ENCODE measurements at regions not wholly inside any gene's neighbourhood (a gene's known extent, or its start where the extent isn't known, plus 50 kb on each side); places are given as distances from the start of the nearest gene placed in this dataset.

DNA sequence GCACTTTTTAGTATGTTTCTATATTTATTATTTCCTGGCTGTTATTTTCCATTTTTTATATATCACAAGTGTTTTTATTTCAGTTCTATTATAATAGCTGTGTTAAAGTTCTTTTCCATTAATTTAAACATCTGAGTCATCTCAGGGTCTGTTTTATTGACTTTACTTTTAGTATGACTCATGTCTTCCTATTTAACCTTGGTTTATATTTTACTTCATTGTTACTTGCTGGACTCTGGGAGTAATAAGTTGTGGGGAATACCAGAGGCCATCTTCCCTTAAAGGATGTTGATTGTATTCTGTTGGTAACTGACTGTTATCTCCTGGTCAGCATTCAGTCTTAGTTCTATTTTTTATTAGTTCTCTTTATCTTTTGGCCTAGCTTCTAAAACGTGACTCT lies 1508.2 kb downstream of the CDH11 start:
- 14 to 29% methylated on average over 1 of the region's 1 CpG for WGBS, 2 donors (ENCODE audit: low coverage in 1 of 2)
- no peaks in the 10 kb centered on the region for H3K27me3 ChIP-seq
- no peak overlapping the region for H3K27ac ChIP-seq
- H3K4me1 ChIP-seq = no peaks in the 10 kb centered on the region
- H3K4me3 ChIP-seq = no peak overlapping the region
- intact Hi-C loops (cut with DNase I; ENCODE audit: low total_unique reads) = no loop called here
- H3K36me3 ChIP-seq = no peaks in the 10 kb centered on the region
- peaks cover 0 to 10% of the 10 kb centered on the region in 2 donors for H3K9me3 ChIP-seq
- DNase-seq = no peak
- in situ Hi-C loops (cut with MboI; ENCODE audit: low pct_ligation_motif_present in 1 of 4, low pct_unique_long_range_greater_than_20kb in 1 of 4, low sequenced_read_pairs in 3 of 4) = no loop called here
- TF ChIP-seq POLR2A (IDR thresholded peaks at IDR 0.05) = no peak
- no peak for TF ChIP-seq POLR2AphosphoS5 (IDR thresholded peaks at IDR 0.05)
- no peak for TF ChIP-seq EP300 (IDR thresholded peaks at IDR 0.05; ENCODE audit: low read depth)

DNA sequence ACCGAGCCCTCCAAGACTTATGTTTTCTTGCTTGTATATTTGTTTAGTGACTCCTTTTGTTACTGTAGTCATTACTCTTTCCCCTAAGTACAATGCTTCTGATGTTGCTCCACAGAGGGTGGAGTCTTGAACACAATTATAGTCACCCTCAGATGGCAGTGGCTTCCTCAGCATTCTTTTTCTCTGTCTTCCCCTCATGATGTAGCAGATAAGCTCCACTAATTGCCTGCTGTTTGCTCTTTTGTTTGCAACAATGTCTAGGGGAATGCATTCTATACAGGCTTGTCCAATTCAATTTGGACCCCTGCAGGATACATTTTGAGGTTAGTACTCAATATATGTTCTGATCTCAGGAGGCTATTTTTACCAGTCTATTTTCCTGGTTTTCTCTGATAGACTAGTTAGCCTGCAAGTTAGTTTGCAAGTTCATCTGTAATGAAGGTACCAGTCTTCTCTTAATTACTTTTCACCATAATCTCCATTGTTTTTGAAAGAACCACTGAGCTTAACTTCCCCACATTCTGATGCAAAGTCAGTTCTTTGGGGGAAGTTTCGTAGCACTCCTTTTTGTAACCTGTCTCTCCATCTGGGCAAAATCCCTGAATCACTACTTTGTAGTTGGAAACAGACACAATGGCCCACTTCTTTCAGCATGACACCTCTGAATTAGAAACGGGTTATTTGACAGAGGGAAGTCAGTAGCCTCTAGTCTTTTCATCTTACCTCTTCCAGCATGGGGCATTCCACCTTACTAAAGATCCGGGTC lies 1509.2 kb downstream of the CDH11 start:
- H3K27me3 ChIP-seq = no peaks in the 10 kb centered on the region
- H3K4me1 ChIP-seq = no peaks in the 10 kb centered on the region
- TF ChIP-seq EP300 (IDR thresholded peaks at IDR 0.05; ENCODE audit: low read depth) (no peak), POLR2A (IDR thresholded peaks at IDR 0.05) (no peak), POLR2AphosphoS5 (IDR thresholded peaks at IDR 0.05) (no peak)
- TF ChIP-seq, protein P1, sequence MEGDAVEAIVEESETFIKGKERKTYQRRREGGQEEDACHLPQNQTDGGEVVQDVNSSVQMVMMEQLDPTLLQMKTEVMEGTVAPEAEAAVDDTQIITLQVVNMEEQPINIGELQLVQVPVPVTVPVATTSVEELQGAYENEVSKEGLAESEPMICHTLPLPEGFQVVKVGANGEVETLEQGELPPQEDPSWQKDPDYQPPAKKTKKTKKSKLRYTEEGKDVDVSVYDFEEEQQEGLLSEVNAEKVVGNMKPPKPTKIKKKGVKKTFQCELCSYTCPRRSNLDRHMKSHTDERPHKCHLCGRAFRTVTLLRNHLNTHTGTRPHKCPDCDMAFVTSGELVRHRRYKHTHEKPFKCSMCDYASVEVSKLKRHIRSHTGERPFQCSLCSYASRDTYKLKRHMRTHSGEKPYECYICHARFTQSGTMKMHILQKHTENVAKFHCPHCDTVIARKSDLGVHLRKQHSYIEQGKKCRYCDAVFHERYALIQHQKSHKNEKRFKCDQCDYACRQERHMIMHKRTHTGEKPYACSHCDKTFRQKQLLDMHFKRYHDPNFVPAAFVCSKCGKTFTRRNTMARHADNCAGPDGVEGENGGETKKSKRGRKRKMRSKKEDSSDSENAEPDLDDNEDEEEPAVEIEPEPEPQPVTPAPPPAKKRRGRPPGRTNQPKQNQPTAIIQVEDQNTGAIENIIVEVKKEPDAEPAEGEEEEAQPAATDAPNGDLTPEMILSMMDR (IDR thresholded peaks at IDR 0.05) = no peak
- intact Hi-C loops (cut with DNase I; ENCODE audit: low total_unique reads) (no loop called here), in situ Hi-C loops (cut with MboI; ENCODE audit: low pct_ligation_motif_present in 1 of 4, low pct_unique_long_range_greater_than_20kb in 1 of 4, low sequenced_read_pairs in 3 of 4) (no loop called here)
- H3K36me3 ChIP-seq = no peaks in the 10 kb centered on the region
- H3K4me3 ChIP-seq = no peak overlapping the region
- H3K9me3 ChIP-seq = peaks cover 0 to 10% of the 10 kb centered on the region in 2 donors
- no peak overlapping the region for H3K27ac ChIP-seq
- WGBS, 2 donors (ENCODE audit: low coverage in 1 of 2) = 76 to 78% methylated on average over 4 of the region's 4 CpGs
- DNase-seq = no peak

DNA sequence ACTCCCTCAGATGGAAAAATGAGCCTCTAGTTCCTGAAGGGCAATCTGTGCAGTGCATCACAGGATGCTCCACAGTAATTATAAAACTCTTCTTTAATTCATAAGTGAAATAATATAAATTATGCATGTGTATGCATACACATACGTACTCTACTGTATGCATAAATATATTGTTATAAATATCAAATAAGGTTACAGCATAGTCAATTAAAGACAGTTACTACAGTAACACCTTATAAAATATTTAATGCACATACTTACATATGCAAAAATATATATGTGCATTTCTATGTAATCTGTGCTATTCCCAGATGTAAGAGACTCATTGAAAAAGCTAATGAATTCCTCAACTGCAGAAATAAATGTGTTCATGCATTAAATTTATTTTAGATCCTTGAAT lies 1515.1 kb downstream of the CDH11 start:
- peaks cover 0 to 10% of the 10 kb centered on the region in 2 donors for H3K9me3 ChIP-seq
- H3K4me1 ChIP-seq = no peaks in the 10 kb centered on the region
- no peaks in the 10 kb centered on the region for H3K36me3 ChIP-seq
- no peak overlapping the region for H3K27ac ChIP-seq
- H3K27me3 ChIP-seq = no peaks in the 10 kb centered on the region
- TF ChIP-seq EP300 (IDR thresholded peaks at IDR 0.05; ENCODE audit: low read depth) (no peak), POLR2A (IDR thresholded peaks at IDR 0.05) (no peak)
- WGBS, 2 donors (ENCODE audit: low coverage in 1 of 2) = 82 to 88% methylated on average over 1 of the region's 1 CpG
- no peak overlapping the region for H3K4me3 ChIP-seq
- in situ Hi-C loops (cut with MboI; ENCODE audit: low pct_ligation_motif_present in 1 of 4, low pct_unique_long_range_greater_than_20kb in 1 of 4, low sequenced_read_pairs in 3 of 4) = no loop called here
- intact Hi-C loops (cut with DNase I; ENCODE audit: low total_unique reads) = no loop called here
- DNase-seq = no peak

DNA sequence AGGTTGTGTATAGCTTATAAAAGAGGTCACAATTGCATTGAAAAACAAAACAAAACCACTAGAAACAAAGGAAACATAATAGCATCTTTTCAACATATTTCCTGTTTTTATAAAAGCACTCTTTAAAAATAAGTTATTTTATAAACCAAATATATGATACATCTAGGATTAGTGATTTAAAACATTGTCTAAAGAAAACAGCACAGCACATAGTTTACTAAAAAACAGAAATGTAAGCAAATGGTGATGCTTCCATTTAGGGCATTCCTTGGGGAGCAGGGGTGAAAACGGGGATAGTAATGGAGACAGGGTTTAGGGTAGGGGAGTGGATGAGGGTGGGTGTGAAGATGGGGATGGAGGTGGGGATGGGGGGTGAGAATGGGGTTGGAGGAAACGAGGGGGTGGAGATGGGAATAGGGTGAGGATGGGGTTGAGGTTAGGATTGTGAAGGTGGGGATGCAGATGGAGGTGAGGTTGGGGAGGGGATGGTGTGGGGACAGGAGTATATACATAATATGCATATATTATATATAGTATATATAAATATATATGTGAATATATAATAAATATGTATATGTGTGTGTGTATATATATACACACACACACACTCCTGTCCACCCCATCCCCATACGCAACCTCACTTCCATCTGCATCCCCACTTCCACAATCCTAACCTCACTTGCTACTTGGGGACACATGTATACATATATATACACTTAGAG lies 1519.5 kb downstream of the CDH11 start:
- in situ Hi-C loops (cut with MboI; ENCODE audit: low pct_ligation_motif_present in 1 of 4, low pct_unique_long_range_greater_than_20kb in 1 of 4, low sequenced_read_pairs in 3 of 4) = no loop called here
- intact Hi-C loops (cut with DNase I; ENCODE audit: low total_unique reads) = no loop called here
- WGBS, 2 donors (ENCODE audit: low coverage in 1 of 2) = 0 to 14% methylated on average over 2 to 3 of the region's 3 CpGs
- DNase-seq = no peak
- Histone ChIP-seq H3K36me3 (no peaks in the 10 kb centered on the region), H3K27me3 (no peaks in the 10 kb centered on the region), H3K4me3 (no peak overlapping the region), H3K27ac (no peak overlapping the region), H3K9me3 (no peaks in the 10 kb centered on the region), H3K4me1 (no peaks in the 10 kb centered on the region)
- TF ChIP-seq POLR2A (IDR thresholded peaks at IDR 0.05) = no peak
- TF ChIP-seq, protein P1 (IDR thresholded peaks at IDR 0.05) = no peak
- no peak for TF ChIP-seq EP300 (IDR thresholded peaks at IDR 0.05; ENCODE audit: low read depth)
- no peak for TF ChIP-seq POLR2AphosphoS5 (IDR thresholded peaks at IDR 0.05)

DNA sequence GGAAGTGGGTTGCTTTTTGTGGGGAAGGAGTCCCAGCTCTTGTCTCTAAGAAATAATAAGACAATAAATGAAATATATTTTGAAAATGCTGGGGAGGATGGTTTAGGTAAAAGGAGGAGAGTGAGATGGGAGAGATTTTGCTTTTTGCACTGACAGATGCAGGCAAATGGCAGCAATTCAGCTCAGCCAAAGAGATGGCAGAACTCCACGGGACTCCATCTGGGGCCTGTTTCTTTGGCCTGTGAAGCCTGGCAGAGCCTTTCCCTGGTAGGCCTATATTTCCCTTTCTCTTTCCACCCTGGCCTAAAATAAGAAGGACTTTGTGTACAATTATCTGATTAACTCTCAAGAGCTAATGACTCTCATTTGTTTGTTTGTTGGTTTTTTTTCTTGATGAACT lies 1525.1 kb downstream of the CDH11 start:
- Histone ChIP-seq H3K27ac (no peak overlapping the region), H3K9me3 (no peaks in the 10 kb centered on the region), H3K36me3 (no peaks in the 10 kb centered on the region), H3K27me3 (no peaks in the 10 kb centered on the region), H3K4me1 (no peaks in the 10 kb centered on the region), H3K4me3 (no peak overlapping the region)
- DNase-seq = no peak
- intact Hi-C loops (cut with DNase I; ENCODE audit: low total_unique reads) = no loop called here
- in situ Hi-C loops (cut with MboI; ENCODE audit: low pct_ligation_motif_present in 1 of 4, low pct_unique_long_range_greater_than_20kb in 1 of 4, low sequenced_read_pairs in 3 of 4) = no loop called here
- WGBS, 2 donors (ENCODE audit: low coverage in 1 of 2) = 61% methylated on average over 1 of the region's 1 CpG; no CpG with 5 or more reads in 1 of the 2 donors
- no peak for TF ChIP-seq EP300 (IDR thresholded peaks at IDR 0.05; ENCODE audit: low read depth)
- TF ChIP-seq, protein P1 (IDR thresholded peaks at IDR 0.05) = no peak
- no peak for TF ChIP-seq POLR2A (IDR thresholded peaks at IDR 0.05)

Data from transverse colon (tissue), 4 donors.